OCI-LY7 (cell line): ENCODE measurements at regions not wholly inside any gene's neighbourhood (a gene's known extent, or its start where the extent isn't known, plus 50 kb on each side); places are given as distances from the start of the nearest gene placed in this dataset.

Experiments used
- BruUV-seq: library from RNA; stranded (reverse); fragments of 400-500 nt; replicated peaks from 2 replicates; lab custom pipeline; 2021; lab: Mats Ljungman, UMichigan
- CTCF ChIA-PET: fragments of 300-600 bp; sonication (Branson Sonifier 250); formaldehyde crosslinking; loops from one replicate; lab custom pipeline; 2022; ENCODE audit warnings: antibody characterized with exemption; ENCODE audit not compliant: unreplicated experiment; lab: Charles Lee
- POLR2A ChIA-PET: fragments of 300-600 bp; sonication (Branson Sonifier 250); formaldehyde crosslinking; loops from one replicate; lab custom pipeline; 2022; ENCODE audit warnings: antibody characterized with exemption; lab: Charles Lee
- DNase-seq: peaks from one replicate; pipeline ENCODE4 v3.0.0-alpha.2; 2015; ENCODE audit warnings: low spot score
- H2AFZ ChIP-seq: fragments of 200-600 bp; sonication (generic), shearing (Covaris generic); 2 replicates; pipeline ENCODE4 v1.6.1; 2014; ENCODE audit warnings: mild to moderate bottlenecking, antibody characterized with exemption, low read length, moderate library complexity
- H3K27ac ChIP-seq: fragments of 200-600 bp; sonication (generic); 2 replicates; pipeline ENCODE4 v1.5.1; 2014; ENCODE audit warnings: mixed run types, low read depth, mild to moderate bottlenecking, moderate library complexity, low read length, inconsistent platforms; ENCODE audit not compliant: poor library complexity, severe bottlenecking
- H3K36me3 ChIP-seq: fragments of 200-600 bp; sonication (generic); 2 replicates; pipeline ENCODE4 v1.6.1; 2014; ENCODE audit warnings: mild to moderate bottlenecking, antibody characterized with exemption, low read length, moderate library complexity, mixed read lengths; ENCODE audit not compliant: insufficient read depth
- H3K4me1 ChIP-seq: fragments of 200-600 bp; sonication (generic); 2 replicates; pipeline ENCODE4 v1.5.1; 2014; ENCODE audit warnings: mild to moderate bottlenecking, low read length; ENCODE audit not compliant: insufficient read depth, poor library complexity, severe bottlenecking
- H3K4me2 ChIP-seq: fragments of 200-600 bp; sonication (generic); 2 replicates; pipeline ENCODE4 v1.6.1; 2014; ENCODE audit warnings: mild to moderate bottlenecking, low read length
- H3K4me3 ChIP-seq: fragments of 200-600 bp; sonication (generic); 2 replicates; pipeline ENCODE4 v1.5.1; 2014; ENCODE audit warnings: mild to moderate bottlenecking, low read depth, low read length; ENCODE audit not compliant: poor library complexity, severe bottlenecking
- H3K79me2 ChIP-seq: fragments of 200-600 bp; sonication (generic); 2 replicates; pipeline ENCODE4 v1.6.1; 2016; ENCODE audit warnings: low read depth, mild to moderate bottlenecking, low read length, moderate library complexity, mixed read lengths; ENCODE audit not compliant: insufficient read depth
- H3K9me2 ChIP-seq: fragments of 200-600 bp; sonication (generic); 2 replicates; pipeline ENCODE4 v1.6.1; 2016; ENCODE audit warnings: mild to moderate bottlenecking, low read length, mixed read lengths; ENCODE audit not compliant: insufficient read depth
- H3K9me3 ChIP-seq: fragments of 200-600 bp; sonication (generic); 2 replicates; pipeline ENCODE4 v1.6.1; 2014; ENCODE audit warnings: mild to moderate bottlenecking, mixed run types, low read length, mixed read lengths
- H4K20me1 ChIP-seq: fragments of 200-600 bp; sonication (generic); 2 replicates; pipeline ENCODE4 v1.6.1; 2014; ENCODE audit warnings: mild to moderate bottlenecking, antibody characterized with exemption, low read length, moderate library complexity, mixed read lengths; ENCODE audit not compliant: insufficient read depth
- EZH2phosphoT487 ChIP-seq: fragments of 200-600 bp; sonication (generic); IDR thresholded peaks from 2 replicates; pipeline ENCODE4 v1.6.1; 2018; ENCODE audit warnings: low read depth, borderline replicate concordance, mild to moderate bottlenecking, mixed run types, antibody characterized with exemption, low read length, moderate library complexity, mixed read lengths
- intact Hi-C: fragments of 100-400 bp; cut with micrococcal nuclease; formaldehyde crosslinking; loops from one replicate; pipeline ENCODE4 v1.10.0; 2022; ENCODE audit not compliant: unreplicated experiment
- TF ChIP-seq, protein P1 (sequence below): fragments of 200-600 bp; sonication (generic); conservative IDR thresholded peaks from 2 replicates; pipeline ENCODE4 v1.5.1; 2014; ENCODE audit warnings: mild to moderate bottlenecking, antibody characterized with exemption, low read length, moderate library complexity, mixed read lengths

DNA sequence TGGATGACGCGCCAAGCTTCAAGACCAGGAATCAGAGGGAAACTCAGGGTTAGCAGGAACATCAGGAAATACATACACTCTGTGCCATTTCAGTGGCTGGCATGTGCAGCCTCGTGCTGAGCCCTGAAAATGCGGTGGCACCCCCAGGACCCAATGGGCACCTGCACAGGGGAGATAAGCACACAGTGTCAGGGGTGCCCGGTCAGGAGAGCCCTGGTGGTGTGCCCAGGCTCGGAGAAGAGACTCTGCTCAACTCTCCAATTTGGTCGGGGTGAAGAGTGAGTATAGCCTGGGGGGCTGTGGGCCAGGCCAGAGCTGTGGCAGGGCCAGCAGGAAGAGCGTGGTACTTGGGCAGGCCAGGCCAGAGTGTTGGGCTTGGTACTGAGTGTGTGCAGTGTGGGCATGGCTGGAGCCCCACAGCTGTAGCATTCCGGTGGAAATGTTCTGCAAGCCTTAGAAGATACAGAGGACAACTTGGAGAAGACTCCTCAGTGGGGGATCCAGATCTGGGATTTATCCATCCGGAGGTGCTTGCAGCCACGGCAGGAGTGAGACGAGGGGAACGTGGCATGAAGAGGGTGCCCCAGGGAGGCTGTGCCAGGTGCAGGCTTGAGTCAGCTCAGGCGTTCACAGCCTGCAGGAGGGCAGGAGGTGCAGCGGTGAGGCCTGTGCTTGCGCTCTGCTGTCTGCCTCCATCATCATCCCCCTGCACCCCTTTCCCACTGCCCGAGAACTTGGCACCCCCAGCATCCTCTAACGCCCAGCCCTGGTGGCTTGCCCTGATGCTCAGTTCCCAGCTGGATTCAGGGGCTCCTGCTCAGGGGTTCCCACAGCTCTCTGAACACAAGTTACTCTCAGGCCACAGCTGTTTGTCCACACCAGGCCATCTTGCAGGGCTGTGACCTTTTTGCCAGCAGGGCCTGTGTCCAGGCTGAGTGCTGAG lies 451.7 kb upstream of the HS6ST1 start:
- Histone ChIP-seq H4K20me1 (no peaks in the 10 kb centered on the region), H3K9me2 (no peaks in the 10 kb centered on the region), H3K4me2 (no peak overlapping the region), H2AFZ (peak overlapping the region; percentile 67; the same call in 1 of the 2 replicates), H3K4me1 (peaks cover 13% of the 10 kb centered on the region), H3K9me3 (no peaks in the 10 kb centered on the region), H3K79me2 (no peaks in the 10 kb centered on the region), H3K4me3 (no peak overlapping the region), H3K36me3 (no peaks in the 10 kb centered on the region), H3K27ac (no peak overlapping the region)
- intact Hi-C loops = no loop called here
- no peak for DNase-seq
- POLR2A ChIA-PET = no interaction called here
- CTCF ChIA-PET = no interaction called here
- BruUV-seq = no TSS peak
- TF ChIP-seq EZH2phosphoT487 = no peak
- TF ChIP-seq, protein P1, sequence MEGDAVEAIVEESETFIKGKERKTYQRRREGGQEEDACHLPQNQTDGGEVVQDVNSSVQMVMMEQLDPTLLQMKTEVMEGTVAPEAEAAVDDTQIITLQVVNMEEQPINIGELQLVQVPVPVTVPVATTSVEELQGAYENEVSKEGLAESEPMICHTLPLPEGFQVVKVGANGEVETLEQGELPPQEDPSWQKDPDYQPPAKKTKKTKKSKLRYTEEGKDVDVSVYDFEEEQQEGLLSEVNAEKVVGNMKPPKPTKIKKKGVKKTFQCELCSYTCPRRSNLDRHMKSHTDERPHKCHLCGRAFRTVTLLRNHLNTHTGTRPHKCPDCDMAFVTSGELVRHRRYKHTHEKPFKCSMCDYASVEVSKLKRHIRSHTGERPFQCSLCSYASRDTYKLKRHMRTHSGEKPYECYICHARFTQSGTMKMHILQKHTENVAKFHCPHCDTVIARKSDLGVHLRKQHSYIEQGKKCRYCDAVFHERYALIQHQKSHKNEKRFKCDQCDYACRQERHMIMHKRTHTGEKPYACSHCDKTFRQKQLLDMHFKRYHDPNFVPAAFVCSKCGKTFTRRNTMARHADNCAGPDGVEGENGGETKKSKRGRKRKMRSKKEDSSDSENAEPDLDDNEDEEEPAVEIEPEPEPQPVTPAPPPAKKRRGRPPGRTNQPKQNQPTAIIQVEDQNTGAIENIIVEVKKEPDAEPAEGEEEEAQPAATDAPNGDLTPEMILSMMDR = no peak

- no peaks in the 10 kb centered on the region for H4K20me1 ChIP-seq
- no peak overlapping the region for H3K27ac ChIP-seq
- H3K9me3 ChIP-seq = no peaks in the 10 kb centered on the region
- H2AFZ ChIP-seq = peak overlapping the region; percentile 67; the same call in 1 of the 2 replicates
- BruUV-seq = no TSS peak
- intact Hi-C loops = no loop called here
- no peak overlapping the region for H3K4me3 ChIP-seq
- CTCF ChIA-PET = no interaction called here
- no peak for TF ChIP-seq EZH2phosphoT487
- TF ChIP-seq, protein P1 = no peak
- peaks cover 13% of the 10 kb centered on the region for H3K4me1 ChIP-seq
- POLR2A ChIA-PET = no interaction called here
- H3K9me2 ChIP-seq = no peaks in the 10 kb centered on the region
- no peaks in the 10 kb centered on the region for H3K36me3 ChIP-seq
- H3K79me2 ChIP-seq = no peaks in the 10 kb centered on the region
- 0 out of 2 replicates have a peak overlapping the region, but pooled peaks have one; percentile 10 for H3K4me2 ChIP-seq
- no peak for DNase-seq
Observed at GRCh38 chr2:128771401-128771800, 452.7 kb upstream of the HS6ST1 start.

- TF ChIP-seq EZH2phosphoT487 = no peak
- TF ChIP-seq, protein P1 = no peak
- ChIA-PET POLR2A (no interaction called here), CTCF (no interaction called here)
- peaks cover 13% of the 10 kb centered on the region for H3K4me1 ChIP-seq
- no peak for DNase-seq
- BruUV-seq = no TSS peak
- no peaks in the 10 kb centered on the region for H3K36me3 ChIP-seq
- H3K4me3 ChIP-seq = no peak overlapping the region
- no peaks in the 10 kb centered on the region for H3K79me2 ChIP-seq
- intact Hi-C loops = no loop called here
- no peak overlapping the region for H2AFZ ChIP-seq
- H3K9me3 ChIP-seq = no peaks in the 10 kb centered on the region
- H3K9me2 ChIP-seq = no peaks in the 10 kb centered on the region
- no peaks in the 10 kb centered on the region for H4K20me1 ChIP-seq
- no peak overlapping the region for H3K4me2 ChIP-seq
- no peak overlapping the region for H3K27ac ChIP-seq
Observed at GRCh38 chr2:128772671-128773070, 454.0 kb upstream of the HS6ST1 start.
